Keratinocyte (primary cell): ENCODE measurements at regions not wholly inside any gene's neighbourhood (a gene's known extent, or its start where the extent isn't known, plus 50 kb on each side); places are given as distances from the start of the nearest gene placed in this dataset.

Experiments used
- DNase-seq: peaks from one replicate; pipeline ENCODE4 v3.0.0-alpha.2; 2011; ENCODE audit warnings: low read depth, missing footprints, low spot score
- FAIRE-seq: peaks from 2 replicates; lab custom pipeline; 2011; peaks lifted over from hg19 to GRCh38; lab: Jason Lieb, UNC
- H2AFZ ChIP-seq: 2 replicates; pipeline ENCODE4 v1.6.0; 2012; ENCODE audit warnings: low read length, control low read depth, inconsistent platforms; ENCODE audit not compliant: control insufficient read depth
- H3K27ac ChIP-seq: 2 replicates; pipeline ENCODE4 v1.5.1; 2011; ENCODE audit warnings: low read length; ENCODE audit not compliant: control insufficient read depth, insufficient read depth
- H3K27me3 ChIP-seq: 3 replicates; pipeline ENCODE4 v1.6.0; 2011; ENCODE audit warnings: low read length; ENCODE audit not compliant: control insufficient read depth, insufficient read depth; ENCODE audit errors: extremely low read depth
- H3K36me3 ChIP-seq, 2 experiments: 2 replicates in 1 of 2; 3 replicates in 1 of 2; pipeline ENCODE4 v1.5.1; 2011; ENCODE audit warnings: low read length in 2 of 2, mild to moderate bottlenecking in 1 of 2; ENCODE audit not compliant: control insufficient read depth in 2 of 2, insufficient read depth in 2 of 2; ENCODE audit errors: extremely low read depth in 1 of 2
- H3K4me1 ChIP-seq: 3 replicates; pipeline ENCODE4 v1.5.1; 2011; ENCODE audit warnings: low read length; ENCODE audit not compliant: control insufficient read depth, insufficient read depth; ENCODE audit errors: extremely low read depth
- H3K4me2 ChIP-seq: 3 replicates; pipeline ENCODE4 v1.6.0; 2011; ENCODE audit warnings: low read depth, low read length; ENCODE audit not compliant: control insufficient read depth, insufficient read depth; ENCODE audit errors: extremely low read depth
- H3K4me3 ChIP-seq, 3 experiments: fragments of 200-600 bp in 1 of 3; sonication (generic) in 1 of 3; 2 replicates in 2 of 3; 3 replicates in 1 of 3; pipeline ENCODE4 v1.5.1; 2011 to 2016; ENCODE audit warnings: low read length in 3 of 3, mild to moderate bottlenecking in 3 of 3, control low read depth in 2 of 3, inconsistent platforms in 1 of 3, low read depth in 1 of 3, mixed read lengths in 1 of 3, mixed run types in 1 of 3, moderate library complexity in 1 of 3; ENCODE audit not compliant: control insufficient read depth in 2 of 3, insufficient read depth in 2 of 3; ENCODE audit errors: extremely low read depth in 1 of 3
- H3K79me2 ChIP-seq: 2 replicates; pipeline ENCODE4 v1.6.0; 2012; ENCODE audit warnings: low read length; ENCODE audit not compliant: control insufficient read depth, insufficient read depth
- H3K9ac ChIP-seq: 3 replicates; pipeline ENCODE4 v1.6.0; 2011; ENCODE audit warnings: low read length; ENCODE audit not compliant: control insufficient read depth, insufficient read depth; ENCODE audit errors: extremely low read depth
- H3K9me1 ChIP-seq: 3 replicates; pipeline ENCODE4 v1.6.0; 2011; ENCODE audit warnings: low read length; ENCODE audit not compliant: control insufficient read depth, insufficient read depth; ENCODE audit errors: extremely low read depth
- H3K9me3 ChIP-seq: 2 replicates; pipeline ENCODE4 v1.5.1; 2012; ENCODE audit warnings: low read depth, low read length; ENCODE audit not compliant: control insufficient read depth
- H4K20me1 ChIP-seq: 3 replicates; pipeline ENCODE4 v1.6.0; 2011; ENCODE audit warnings: low read length; ENCODE audit not compliant: control insufficient read depth, insufficient read depth; ENCODE audit errors: extremely low read depth
- CTCF ChIP-seq, 3 experiments: IDR thresholded peaks in 1 of 3; conservative IDR thresholded peaks in 1 of 3; optimal IDR thresholded peaks in 1 of 3; 2 replicates in 2 of 3; 3 replicates in 1 of 3; pipeline versions ENCODE3 to v1.5.1; 2011; ENCODE audit warnings: low read length in 3 of 3, mild to moderate bottlenecking in 3 of 3, moderate library complexity in 2 of 3, control low read depth in 1 of 3, inconsistent platforms in 1 of 3; ENCODE audit not compliant: insufficient read depth in 2 of 3; ENCODE audit errors: extremely low read depth in 1 of 3
- EZH2 ChIP-seq: IDR thresholded peaks from one replicate; pipeline ENCODE4 v1.6.1; 2012; ENCODE audit warnings: inconsistent platforms, mild to moderate bottlenecking, low read length, moderate library complexity
- dilution Hi-C: fragments of 300-500 bp; cut with MboI; formaldehyde crosslinking; loops from one replicate; pipeline ENCODE4 v1.7.0; 2020; ENCODE audit warnings: low sequenced_read_pairs; ENCODE audit not compliant: extremely low pct_ligation_motif_present

GRCh38 chr3:76820481-76820880 is 219.4 kb upstream of the ROBO2 start:
- H3K4me2 ChIP-seq: no peak overlapping the region
- no peaks in the 10 kb centered on the region for H3K27me3 ChIP-seq
- H3K9me1 ChIP-seq: no peaks in the 10 kb centered on the region
- H3K4me3 ChIP-seq: no peak overlapping the region
- no peaks in the 10 kb centered on the region for H3K4me1 ChIP-seq
- H3K9me3 ChIP-seq: no peaks in the 10 kb centered on the region
- H3K36me3 ChIP-seq: no peaks in the 10 kb centered on the region
- no peak overlapping the region for H3K9ac ChIP-seq
- no peak for TF ChIP-seq EZH2
- no peak for TF ChIP-seq CTCF (optimal IDR thresholded peaks at IDR 0.05 in 1 of 3, IDR thresholded peaks at IDR 0.05 in 1 of 3, conservative IDR thresholded peaks at IDR 0.05 in 1 of 3; ENCODE audit: extremely low read depth in 1 of 3, insufficient read depth in 2 of 3, low read length in 3 of 3)
- no peak overlapping the region for H2AFZ ChIP-seq
- H3K79me2 ChIP-seq: no peaks in the 10 kb centered on the region
- no peak overlapping the region for H3K27ac ChIP-seq
- dilution Hi-C loops: no loop called here
- no peak for DNase-seq
- FAIRE-seq: no peak
- H4K20me1 ChIP-seq: no peaks in the 10 kb centered on the region

- Histone ChIP-seq H2AFZ (no peak overlapping the region), H4K20me1 (no peaks in the 10 kb centered on the region), H3K27ac (no peak overlapping the region), H3K4me2 (no peak overlapping the region), H3K36me3 (no peaks in the 10 kb centered on the region), H3K9me3 (no peaks in the 10 kb centered on the region), H3K4me3 (no peak overlapping the region), H3K27me3 (no peaks in the 10 kb centered on the region), H3K4me1 (no peaks in the 10 kb centered on the region), H3K9ac (no peak overlapping the region), H3K79me2 (no peaks in the 10 kb centered on the region), H3K9me1 (no peaks in the 10 kb centered on the region)
- dilution Hi-C loops: no loop called here
- no peak for FAIRE-seq
- TF ChIP-seq CTCF (optimal IDR thresholded peaks at IDR 0.05 in 1 of 3, IDR thresholded peaks at IDR 0.05 in 1 of 3, conservative IDR thresholded peaks at IDR 0.05 in 1 of 3; ENCODE audit: extremely low read depth in 1 of 3, insufficient read depth in 2 of 3, low read length in 3 of 3) (no peak), EZH2 (no peak)
- no peak for DNase-seq
These were observed 215.2 kb upstream of the ROBO2 start for GRCh38 chr3:76824658-76825240.
